Ureter (tissue), 1 donor: ENCODE measurements at regions not wholly inside any gene's neighbourhood (a gene's known extent, or its start where the extent isn't known, plus 50 kb on each side); places are given as distances from the start of the nearest gene placed in this dataset.
"Not testable (repeated sequence)": the region's sequence is repeated elsewhere in the genome, so short reads cannot be mapped to it uniquely, and the experiment has no call there.

Experiments used
- DNase-seq: peaks from one replicate; pipeline ENCODE4 v3.0.0-alpha.2; 2020; ENCODE audit warnings: low spot score
- donor health status: DM: yes; HTN: yes; CAD: no.

DNA sequence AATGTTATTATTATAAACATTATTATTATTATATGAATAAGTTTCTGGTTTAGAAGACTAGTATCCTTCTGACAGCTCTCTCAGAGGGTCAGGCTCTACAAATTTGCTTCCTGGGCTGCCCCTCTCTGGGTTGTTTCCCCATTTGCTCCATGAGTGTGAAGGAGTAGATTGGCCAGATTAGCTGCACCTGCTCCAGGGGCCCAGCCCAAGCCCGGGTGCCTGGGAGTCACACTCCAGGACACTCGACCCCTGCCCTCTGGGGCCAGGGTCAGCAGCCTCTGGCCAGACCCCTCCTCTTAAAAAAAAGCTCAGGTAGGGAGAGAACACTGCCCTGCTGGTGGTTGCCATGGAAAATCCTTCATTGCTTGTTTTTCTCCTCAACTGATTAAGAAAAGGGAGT lies 169.0 kb upstream of the FOXD4L5 start:
- not testable (repeated sequence) for DNase-seq

DNA sequence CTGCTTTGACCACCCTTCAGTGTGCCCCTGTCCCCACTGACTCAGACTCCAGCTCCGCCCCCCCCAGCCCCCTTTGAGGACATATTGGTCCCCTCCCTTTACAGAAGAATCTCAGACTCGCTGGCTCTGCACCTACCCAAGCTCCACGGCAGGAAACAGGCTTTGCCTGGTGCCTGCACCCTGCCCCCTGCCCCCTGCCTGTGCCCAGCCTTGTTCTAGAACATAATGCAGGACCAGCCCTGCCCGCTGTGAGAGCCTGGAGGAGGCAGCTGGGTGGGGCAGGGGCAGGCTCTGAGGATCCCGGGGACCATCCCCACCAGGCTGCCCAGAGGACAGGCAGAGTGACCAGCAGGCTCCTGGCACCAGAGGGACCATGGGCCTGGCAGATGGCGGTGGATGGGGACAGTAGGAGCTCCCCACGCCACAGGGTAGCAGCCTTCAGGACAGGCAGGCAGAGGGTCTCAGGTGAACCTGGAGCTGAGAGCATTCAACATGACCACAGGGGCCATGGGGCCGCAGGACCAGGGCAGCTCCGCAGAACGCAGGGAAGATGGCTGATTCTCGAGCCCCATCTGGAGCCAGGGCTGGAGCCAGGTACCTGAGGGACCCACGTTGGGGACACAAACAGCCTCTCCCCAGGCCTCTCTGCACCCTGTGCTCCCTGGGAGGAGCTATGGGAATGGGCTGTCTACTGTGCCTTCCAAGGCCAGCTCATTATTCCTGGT lies 165.0 kb upstream of the FOXD4L5 start:
- DNase-seq = not testable (repeated sequence)

DNA sequence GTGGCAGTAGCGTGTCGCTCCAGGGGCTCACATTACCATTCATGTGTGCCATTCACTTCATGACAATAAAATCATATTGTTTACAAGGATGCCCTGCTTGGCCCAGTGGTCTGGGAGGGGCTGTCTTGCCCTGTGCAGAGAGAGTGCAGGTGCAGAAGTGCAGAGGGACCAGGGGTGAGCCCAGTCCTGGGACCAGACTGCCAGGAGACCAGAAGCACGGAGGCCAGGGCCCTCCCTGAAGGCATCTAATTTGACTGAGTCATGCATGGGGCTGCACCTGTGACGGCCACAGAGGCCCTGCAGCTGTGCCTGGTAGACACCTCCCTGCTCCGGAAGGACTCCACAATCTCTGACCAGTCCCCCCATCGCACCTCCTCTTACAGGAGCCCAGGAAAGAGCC lies 164.4 kb upstream of the FOXD4L5 start:
- DNase-seq = no peak

DNA sequence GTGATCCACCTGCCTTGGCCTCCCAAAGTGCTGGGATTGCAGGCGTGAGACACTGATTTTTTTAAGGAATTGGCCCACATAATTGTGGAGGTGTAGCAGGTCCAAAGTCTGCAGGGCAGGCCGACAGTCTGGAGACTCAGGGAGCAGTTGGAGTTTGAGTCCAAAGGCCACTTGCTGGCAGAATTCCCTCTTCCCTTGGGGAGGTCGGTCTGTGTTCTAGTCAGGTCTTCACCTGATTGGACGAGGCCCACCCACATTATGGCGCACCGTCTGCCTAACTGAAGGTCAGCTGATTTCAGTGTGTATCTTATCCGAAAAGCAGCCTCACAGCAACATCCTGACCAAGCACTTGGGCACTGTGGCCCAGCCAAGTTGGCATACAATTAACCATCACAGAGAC lies 162.1 kb upstream of the FOXD4L5 start:
- DNase-seq = not testable (repeated sequence)

DNA sequence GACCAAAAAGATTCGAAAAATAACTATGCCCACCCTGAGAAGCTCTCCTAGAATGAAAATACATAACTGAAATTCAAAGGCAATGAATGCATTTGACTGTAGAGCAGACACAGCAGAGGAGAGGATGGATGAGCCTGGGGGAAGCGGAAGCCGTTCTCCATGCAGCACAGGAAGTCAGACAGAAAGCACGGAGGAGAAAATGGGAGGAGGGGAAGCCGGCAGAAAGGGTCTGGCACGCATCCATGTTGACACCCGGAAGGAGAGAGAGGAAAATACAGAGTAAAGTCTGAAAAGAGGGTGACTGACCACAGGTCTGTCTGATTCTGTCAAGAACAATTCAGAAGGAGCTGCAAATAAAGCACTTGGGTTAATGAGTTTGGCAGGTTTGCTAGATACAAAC lies 161.0 kb upstream of the FOXD4L5 start:
- DNase-seq = not testable (repeated sequence)

DNA sequence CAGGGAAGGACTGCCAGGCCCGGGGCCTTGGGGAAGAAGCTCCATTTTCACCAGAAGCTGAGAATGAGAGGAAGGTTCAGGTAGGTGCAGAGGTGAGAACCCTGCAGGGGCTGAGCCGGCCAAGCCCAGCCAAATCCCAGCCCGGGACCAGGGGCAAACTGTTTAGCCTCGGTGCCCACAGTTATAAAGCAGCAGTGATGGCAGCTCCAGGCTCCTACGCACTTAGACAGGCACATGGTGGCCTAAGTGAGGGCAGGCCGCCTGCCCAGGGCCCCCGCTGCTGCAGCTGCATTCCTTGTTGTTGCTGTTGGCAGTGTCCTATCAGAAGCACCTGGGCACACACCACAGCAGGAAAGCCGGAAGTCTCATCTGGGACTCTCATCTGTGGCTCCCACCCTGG lies 159.9 kb upstream of the FOXD4L5 start:
- DNase-seq = no peak

DNA sequence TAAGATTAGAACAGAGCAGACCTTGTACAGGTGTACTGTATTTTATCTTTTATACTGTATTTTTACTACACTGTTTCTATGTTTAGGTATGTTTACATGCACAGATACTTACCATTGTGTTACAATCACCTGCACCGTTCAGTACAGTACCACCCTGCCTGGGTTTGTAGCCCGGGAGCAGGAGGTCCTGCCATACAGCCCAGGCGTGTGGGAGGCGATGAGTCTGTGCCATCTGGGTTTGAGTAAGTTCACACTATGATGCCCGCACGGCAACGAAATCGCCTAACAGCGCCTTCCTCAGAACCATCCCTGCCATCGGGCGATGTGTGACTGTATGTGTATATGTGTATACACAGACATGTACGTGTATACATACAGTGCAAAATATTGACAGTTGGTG lies 157.1 kb upstream of the FOXD4L5 start:
- DNase-seq = not testable (repeated sequence)

DNA sequence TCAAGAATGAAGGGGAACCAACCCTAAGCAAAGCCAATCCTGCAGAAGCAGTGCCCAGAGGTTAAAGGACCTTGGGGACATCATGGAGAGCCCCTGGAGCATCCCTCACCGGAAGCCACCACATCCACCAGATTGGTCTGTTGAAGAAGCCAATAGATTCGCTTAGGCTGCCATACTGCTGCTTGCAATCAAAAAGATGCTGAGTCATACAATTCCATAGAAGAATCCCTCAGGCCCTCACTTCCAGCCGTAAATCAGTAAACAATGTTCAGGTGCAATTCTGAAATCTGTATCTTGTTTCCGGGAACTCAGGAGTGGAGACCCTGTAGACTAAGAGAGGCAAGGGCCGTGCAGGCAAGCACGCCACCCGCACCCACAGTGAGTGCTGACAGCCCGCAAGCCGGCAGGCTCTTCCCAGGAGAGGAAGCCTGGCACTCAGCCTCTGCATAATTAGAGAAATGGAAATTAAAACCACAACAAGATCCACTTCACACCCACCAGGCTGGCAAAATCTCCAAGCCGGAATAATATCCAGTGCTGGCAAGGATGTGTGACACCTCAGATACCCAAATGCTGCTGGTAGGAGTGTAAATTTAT lies 156.4 kb upstream of the FOXD4L5 start:
- not testable (repeated sequence) for DNase-seq

DNA sequence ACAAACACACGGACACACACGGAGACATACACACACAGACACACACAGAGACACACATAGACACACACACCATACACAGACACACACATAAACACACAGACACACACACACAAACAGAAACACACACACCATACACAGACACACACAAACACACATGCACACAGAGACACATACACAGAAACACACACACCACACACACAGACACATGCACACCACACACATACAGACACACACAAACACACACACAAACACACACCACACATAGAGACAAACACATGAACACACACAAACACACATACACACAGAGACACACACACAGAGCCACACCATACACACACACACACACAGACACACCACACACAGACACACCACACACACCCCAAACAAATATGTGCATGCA lies 152.7 kb upstream of the FOXD4L5 start:
- DNase-seq = no peak

DNA sequence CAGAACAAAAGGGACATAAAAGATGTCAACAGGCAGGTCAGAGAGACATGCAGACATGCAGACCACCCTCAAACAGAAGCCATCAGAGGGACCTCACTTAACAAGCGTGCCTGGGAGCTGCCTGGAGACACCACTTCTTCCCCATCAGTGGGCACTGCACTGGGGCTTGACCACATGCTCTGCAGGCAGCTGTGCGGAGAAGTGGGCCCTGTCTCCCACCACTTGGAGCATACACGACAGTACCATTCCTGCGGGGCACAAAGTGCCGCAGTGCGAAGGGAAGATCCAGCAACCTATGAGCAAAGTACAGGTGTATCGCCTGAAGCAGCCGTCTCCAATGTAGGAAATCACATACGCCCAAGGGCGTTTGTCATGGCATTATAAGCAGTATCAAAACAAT lies 150.5 kb upstream of the FOXD4L5 start:
- DNase-seq = no peak

DNA sequence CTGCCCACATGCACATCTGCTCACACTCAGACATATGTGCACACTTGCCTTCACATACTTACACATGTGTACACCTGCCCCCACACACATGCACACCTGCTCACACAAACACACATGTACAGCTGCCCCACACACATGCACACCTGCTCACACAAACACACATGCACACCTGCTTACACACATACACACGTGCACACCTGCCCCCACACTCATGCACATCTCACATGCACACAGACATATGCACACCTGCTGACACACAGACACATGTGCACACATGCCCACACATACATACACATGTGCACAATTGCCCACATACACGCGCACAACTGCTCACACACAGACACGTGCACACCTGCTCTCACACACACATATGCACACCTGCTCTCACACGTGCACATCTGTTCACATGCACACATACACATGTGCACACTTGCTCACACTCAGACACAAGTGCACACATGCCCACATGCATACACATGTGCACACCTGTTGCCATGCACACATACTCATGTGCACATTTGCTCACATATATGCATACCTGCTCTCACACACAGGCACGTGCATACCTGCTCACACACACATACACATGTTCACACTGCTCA lies 147.8 kb upstream of the FOXD4L5 start:
- DNase-seq = no peak

DNA sequence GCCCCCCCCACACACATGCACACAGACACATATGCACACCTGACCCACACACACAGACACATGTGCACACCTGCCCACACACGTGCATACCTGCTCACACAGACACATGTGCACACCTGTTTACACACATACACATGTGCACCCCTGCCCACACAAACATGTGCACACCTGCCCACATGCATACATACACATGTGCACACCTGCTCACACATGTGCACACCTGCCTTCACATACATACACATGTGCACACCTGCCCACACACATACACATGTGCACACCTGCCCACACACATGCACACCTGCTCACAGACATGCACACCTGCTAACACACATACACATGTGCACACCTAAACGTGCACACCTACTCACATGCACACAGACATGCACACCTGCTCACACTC lies 147.0 kb upstream of the FOXD4L5 start:
- DNase-seq = no peak

DNA sequence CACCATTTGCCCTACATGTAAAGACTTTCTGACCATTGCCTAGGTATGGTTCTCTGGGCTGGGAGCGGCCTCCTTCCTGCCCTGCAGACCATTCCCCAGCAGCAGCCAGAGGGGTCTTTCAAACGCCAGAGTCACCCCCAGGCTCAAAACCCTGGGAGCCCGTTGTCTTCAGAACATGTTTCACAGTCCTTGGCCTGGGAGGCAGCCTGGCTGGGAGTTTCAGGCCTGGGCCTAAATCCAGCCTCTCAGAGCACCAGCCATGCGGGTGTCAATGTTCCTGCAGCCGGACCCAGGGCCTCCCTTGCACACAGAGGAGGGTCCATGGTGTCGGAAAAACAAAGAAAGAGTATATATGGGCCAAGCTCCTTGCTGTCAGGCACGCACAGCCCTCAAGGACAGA lies 145.2 kb upstream of the FOXD4L5 start:
- DNase-seq = no peak

DNA sequence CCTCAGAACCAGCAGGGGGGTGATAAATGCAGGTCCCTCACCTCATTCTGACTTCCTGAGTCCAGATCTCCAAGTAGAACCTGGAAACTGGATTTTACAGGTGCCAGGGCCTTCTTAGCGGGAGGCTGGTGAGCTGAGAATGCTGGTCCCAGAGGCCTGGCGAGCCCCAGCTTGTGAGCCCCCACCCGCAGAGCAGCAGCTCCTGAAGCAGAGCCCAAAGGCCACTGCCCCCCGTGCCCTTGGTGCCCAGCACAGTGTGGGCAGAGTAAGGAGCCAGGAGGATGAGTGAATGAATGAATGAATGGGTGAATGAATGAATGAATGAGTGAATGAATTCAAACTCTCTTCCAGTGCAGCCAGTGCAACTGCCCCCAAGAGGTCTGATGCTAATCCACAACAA lies 142.4 kb upstream of the FOXD4L5 start:
- not testable (repeated sequence) for DNase-seq

DNA sequence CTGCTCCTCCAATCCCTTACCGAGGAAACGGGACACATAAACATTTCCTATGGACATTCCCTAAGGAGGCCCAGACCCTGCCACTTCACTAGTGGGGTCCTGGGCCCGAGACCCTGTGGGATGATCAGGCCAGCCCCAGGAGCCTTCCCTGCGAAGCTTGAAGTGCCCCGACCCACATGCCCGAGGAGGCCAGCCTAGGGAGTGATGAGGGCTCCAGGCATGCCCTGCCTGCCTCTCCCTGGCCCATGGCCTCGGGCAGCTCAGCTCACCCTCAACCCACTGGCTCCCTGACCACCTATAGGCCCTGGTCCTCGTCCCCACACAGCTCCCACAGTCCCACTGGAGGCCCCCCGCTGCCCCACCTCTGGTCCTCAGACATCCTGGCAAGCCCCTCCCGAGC lies 141.8 kb upstream of the FOXD4L5 start:
- DNase-seq = not testable (repeated sequence)

DNA sequence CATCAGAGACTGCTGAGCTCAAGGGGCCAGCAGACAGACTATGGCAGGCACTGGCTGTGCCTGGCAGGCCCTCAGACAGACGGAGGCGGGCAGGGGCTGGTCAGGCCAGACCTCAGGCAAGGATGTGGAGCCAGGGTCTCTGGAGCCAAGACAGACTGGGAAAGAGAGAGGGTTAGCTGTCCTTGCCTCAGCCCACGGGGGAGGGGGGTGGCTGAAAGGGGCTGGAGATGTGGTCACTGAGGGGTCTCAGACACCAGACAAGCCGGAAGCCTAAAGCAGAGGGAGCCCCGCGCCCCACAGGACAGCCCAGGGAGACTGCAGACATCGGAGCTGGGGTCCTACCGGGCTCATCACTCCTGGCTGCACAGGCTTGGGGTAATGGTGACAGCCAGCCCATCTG lies 141.2 kb upstream of the FOXD4L5 start:
- no peak for DNase-seq

DNA sequence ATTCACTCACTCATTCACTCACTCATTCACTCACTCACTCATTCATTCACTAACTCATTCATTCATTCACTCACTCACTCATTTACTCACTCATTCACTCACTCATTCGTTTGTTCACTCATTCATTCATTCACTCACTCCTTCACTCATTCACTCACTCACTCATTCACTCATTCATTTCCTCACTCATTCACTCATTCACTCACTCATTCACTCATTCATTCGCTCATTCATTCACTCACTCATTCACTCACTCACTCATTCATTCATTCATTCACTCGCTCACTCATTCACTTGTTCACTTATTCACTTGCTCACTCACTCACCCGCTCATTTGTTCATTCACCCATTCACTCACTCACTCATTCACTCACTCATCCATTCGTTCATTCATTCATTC lies 140.2 kb upstream of the FOXD4L5 start:
- DNase-seq = not testable (repeated sequence)

DNA sequence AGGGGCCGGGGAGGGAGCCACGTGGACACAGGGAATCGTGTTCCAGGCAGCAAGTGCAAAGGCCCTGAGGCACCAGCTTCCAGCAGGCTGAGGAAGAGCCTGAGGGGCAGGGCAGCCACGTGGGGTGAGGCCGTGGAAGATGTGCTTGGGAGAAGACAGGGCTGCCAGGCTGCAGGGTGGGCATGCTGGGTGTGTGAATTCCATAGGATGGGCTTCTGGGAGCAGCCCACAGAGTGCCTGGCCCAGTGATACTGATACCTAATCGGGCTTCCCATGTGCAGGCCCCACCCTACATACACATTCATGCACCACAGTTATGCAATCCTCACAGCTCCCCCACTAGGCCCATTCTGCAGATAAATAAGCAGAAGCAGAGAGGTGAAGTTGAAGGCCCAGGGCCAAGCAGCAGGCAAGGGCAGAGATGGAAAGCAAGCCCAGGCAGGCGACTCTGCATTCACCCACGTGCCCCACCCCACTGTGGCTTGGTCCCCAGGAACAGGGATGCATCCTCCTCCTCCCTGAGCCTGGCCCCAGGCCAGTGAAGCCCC lies 139.5 kb upstream of the FOXD4L5 start:
- not testable (repeated sequence) for DNase-seq

DNA sequence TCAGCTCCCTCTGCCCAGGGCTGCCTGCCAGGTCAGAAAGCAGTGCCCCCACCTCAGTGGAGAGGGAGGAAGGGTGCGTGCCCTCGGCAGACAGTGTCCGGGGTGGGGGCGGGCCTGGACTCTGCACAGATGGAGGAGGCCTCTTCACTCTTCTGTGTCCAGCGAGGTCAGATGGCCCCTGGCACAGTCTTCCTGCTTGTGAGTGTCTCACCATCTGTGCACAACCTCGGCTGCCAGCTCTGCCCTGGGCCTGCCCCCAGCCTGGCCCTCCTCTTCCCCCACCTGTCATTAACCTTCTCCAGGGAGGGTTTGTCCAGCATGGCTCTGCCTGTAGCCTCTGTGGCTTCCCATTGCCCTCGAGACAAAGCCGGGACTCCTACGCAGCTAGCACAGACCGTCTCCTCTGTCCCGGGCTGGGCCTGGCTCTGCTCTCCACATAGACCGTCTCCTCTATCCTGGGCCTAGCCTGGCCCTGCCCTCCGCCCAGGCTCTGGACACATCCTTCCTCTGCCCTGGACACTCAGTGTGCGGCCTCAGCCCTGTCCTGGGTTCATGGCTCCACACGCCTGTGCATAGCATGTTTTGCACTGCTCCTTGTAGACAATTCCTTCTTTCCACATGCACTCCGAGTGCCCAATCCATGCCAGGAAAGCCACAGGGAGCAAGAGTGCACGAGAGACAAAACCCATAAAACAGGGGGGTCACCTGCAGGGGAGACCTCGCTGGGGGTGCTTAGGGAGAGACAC lies 138.9 kb upstream of the FOXD4L5 start:
- DNase-seq = not testable (repeated sequence)

DNA sequence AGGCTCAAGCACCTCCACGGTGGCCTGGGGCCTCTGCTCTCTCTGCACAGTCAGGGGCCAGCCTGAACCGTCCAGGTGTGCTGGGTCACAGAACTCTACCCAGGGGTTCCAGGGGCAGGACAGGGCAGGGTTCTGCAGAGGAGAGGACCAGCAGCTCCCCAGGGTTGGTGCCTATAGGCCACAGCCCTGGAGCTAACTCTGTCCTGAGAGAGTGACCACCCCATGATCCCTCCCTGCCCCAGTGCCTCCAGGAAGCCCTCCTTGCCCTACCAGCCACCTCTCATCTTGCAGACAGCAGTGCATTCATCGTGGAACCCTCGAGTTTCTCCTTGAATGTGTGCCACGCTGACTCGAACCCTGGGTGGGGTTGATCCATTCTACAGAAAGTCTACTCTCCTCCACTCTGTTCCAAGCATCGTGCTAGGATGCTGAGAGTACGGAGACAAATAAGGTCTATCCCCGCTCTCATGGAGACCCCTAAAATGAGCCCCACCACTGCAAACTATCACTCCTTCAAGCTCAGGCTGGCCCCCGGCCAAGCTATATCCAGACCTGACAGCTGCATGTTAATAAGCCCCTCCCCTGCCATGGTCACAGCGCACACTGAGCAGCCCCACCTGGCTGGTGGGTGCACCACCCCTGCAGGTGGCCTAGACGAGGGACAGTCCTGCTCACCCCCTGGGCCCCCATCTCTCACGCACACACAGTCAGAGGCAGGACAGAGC lies 138.1 kb upstream of the FOXD4L5 start:
- not testable (repeated sequence) for DNase-seq

DNA sequence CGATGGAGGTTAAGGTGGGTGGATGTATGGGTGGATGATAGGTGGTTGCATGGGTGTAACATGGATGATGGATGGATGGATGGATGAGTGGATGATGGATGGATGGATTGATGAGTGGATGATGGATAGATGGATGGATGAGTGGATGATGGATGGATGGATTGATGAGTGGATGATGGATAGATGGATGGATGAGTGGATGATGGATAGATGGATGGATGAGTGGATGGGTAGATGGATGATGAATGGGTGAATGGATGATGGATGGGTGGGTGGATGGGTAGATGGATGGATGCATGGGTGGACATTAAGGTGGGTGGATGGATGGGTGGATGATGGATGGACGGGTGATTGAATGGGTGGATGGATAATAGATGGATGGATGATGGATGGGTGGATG lies 136.5 kb upstream of the FOXD4L5 start:
- DNase-seq = not testable (repeated sequence)

DNA sequence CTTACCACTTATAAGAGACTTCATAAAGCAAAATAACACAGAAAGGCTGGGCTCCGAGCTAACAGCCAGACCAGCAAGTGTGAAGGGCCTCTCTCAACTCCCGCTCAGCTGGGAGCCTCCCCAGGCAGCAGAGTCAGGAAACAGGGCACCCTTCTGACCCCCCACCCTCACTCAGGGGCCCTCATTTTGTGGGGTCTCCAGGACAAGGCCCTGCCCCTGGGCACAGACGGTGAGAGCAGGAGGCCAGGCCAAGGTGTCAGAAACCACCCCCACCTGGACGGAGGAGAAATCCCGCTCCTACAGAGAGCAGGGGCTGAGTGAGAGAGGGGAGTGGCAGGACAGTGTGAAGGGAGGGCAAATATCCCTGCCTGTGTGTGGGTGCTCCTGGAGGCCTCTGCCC lies 135.8 kb upstream of the FOXD4L5 start:
- no peak for DNase-seq
